Kidney capillary endothelial cell (primary cell): ENCODE measurements at regions not wholly inside any gene's neighbourhood (a gene's known extent, or its start where the extent isn't known, plus 50 kb on each side); places are given as distances from the start of the nearest gene placed in this dataset.

Experiments used
- DNase-seq: peaks from one replicate; pipeline ENCODE4 v3.0.0-alpha.2; 2018; ENCODE audit warnings: low spot score

GRCh38 chr19:13606156-13606555 is 99.9 kb upstream of the CACNA1A start:
- no peak for DNase-seq

DNA sequence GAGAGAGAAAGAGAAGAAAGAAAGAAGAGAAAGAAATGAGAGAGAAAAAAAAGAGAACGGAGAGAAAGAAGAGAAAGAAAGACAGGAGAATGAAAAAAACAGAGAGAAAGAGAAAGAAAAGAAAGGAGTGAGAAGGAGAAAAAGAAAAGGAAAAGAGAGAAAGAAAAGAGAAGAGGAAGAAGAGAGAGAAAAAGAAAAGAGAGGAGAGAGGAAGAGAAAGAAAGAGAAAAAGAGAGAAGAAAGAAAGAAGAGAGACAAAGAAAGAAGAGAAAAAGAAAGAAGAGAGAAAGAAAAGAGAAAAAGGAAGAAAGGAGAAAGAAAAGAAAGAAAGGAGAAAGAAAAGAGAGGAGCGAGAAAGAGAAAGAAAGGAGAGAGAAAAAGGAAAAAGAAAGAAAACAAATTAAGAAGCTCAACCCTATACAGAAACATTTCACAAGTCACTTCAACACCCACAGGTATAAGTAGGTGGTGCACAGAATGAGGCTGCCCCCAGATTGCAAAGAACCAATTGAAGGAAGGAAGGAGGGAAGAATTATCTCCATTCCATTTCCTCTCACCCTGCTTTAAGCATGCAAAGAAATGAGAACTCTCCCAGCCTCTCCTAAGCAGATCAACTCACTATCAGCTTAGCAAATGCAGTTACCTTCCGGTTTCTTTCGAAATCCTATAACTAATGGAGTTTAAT is 98.8 kb upstream of the CACNA1A start:
- no peak for DNase-seq

GRCh38 chr19:13600802-13601201 is 94.5 kb upstream of the CACNA1A start:
- no peak for DNase-seq

- no peak for DNase-seq
Observed at GRCh38 chr19:13600091-13600490, 93.8 kb upstream of the CACNA1A start.

DNA sequence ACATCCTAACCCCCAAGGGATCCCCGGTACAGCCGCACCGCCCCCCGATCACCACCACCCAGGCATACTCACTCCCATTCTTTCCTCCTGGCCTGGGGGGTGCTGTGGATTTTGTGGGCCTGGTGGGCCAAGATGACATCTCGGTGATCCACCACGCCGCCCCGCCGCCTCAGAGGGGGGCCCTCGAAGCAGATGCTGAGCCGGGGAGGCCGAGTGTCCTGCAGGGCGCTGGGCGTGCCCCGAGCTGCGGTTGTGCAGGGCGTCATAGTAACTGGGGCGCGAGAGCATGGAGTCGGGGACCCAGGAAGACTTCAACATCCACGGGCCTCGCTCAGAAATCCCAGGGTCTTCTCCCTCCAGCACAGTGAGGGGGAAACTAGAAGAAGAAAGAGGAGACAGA is 93.4 kb upstream of the CACNA1A start:
- DNase-seq: no peak

GRCh38 chr19:13598098-13598497 is 91.8 kb upstream of the CACNA1A start:
- DNase-seq: no peak

DNA sequence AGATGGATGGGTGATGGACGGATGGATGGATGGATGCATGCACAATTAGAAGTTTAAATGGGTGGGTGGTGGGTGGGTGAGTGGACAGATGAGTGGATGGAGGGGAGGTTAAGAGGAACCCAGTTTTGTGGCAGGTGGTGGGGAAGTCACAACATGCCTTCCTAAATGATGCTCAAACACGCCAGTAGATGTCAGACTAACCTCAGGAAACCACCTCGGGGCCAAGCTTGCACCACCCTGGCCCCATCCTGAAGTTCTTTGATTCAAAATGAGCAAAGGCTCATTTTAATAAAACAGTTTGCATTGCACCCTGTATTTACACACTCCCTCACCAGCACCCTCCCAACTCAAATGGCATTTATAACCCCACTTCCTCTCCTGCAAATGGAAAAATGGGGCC is 91.4 kb upstream of the CACNA1A start:
- DNase-seq: peak; percentile 64

GRCh38 chr19:13588957-13589833 is 82.9 kb upstream of the CACNA1A start:
- peak; percentile 67 for DNase-seq

- DNase-seq: no peak
Observed at GRCh38 chr19:13585512-13585911, 79.2 kb upstream of the CACNA1A start.

DNA sequence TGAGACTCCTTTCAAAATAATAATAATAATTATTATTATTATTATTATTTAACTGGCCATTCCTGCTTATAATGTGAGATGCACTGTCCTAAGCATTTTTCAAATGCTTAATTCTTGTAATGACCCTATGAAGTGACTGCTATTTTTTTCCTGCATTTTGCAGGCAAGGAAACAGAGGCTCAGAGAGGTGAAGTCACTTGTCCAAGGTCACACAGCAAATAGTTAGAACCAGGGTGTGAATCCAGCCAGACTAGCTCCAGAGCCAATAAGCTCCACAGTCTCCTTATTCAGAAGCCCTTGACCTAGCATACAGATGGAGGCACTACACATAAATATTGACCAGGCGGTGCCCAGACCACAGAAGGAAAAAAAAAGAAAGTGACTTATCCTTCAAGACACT is 77.5 kb upstream of the CACNA1A start:
- no peak for DNase-seq

- no peak for DNase-seq
Observed at GRCh38 chr19:13583114-13583513, 76.8 kb upstream of the CACNA1A start.

DNA sequence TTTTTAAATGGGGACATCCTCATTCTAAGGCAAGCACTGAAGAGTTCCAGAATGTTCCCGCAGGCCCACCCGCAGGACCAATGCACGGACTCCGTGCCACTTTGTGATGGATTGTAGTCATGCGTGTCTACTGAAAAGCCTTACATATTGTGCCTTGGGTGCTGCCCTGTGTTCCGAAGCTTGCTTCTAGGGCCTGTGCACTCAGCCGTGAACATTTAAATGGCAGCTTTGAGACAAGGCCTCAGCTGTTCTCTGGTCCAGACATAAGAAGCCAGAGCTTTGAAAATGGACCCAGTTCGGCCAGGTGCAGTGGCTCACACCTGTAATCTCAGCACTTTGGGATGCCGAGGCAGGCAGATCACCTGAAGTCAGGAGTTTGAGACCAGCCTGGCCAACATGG is 75.3 kb upstream of the CACNA1A start:
- DNase-seq: no peak

GRCh38 chr19:13579388-13580060 is 73.2 kb upstream of the CACNA1A start:
- no peak for DNase-seq

DNA sequence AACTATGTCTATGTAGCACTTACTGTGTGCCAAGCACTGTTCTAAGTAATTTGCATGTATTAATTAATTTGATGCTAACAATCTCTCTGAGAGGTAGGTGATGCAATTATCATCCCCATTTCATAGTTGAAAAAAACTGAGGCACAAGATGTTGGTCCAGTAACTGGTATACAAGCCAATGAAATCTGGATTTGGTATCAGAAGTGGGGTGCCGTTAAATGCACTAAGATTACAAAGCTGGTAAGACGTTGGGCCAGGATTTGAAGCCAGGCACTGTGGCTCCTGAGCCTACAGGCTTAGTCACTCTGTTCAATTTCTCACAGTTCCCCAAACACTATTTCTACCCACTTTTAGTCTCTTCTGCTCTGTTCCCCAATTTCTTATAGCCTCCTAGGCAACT is 70.4 kb upstream of the CACNA1A start:
- DNase-seq: no peak

DNA sequence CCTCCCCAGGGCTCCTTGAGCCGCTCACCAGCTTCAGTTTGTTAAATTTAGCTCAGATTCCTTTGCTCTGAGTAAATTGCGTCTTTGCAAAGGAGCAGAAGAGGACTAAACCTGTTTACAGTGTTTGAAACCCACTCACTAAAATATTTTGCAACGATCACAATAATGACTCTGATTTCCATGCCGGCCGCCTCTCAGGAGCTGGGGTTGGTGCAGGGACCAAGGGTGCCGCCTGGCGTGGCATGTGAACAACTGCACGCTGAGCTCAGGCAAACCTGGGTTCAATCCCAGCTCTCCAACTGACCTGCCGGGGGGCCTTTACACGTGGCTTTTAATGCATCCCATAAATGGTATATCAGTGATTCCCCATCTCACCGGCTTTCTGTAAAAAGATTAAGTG is 68.7 kb upstream of the CACNA1A start:
- no peak for DNase-seq

GRCh38 chr19:13573056-13573667 is 66.9 kb upstream of the CACNA1A start:
- no peak for DNase-seq

DNA sequence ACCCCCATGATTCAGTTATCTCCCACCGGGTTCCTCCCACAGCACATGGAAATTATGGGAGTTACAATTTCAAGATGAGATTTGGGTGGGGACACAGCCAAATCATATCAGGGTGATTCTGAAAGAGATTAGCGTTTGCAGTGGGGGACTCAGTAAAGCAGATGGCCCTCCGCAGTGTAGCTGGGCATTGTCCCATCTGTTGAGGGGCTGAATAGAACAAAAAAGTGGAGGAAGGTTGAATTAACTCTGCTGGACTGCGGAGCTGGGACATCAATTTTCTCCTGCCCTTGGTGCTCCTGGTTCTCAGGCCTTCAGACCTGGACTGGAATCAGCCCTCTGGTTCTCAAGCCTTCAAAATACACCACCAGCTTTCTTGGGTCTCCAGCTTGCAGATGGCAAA is 55.2 kb upstream of the CACNA1A start:
- no peak for DNase-seq

GRCh38 chr19:13557756-13558398 is 51.6 kb upstream of the CACNA1A start:
- DNase-seq: no peak

GRCh38 chr19:13556552-13556951 is 50.3 kb upstream of the CACNA1A start:
- DNase-seq: no peak
